Hematopoietic multipotent progenitor cell (in vitro differentiated cells): ENCODE measurements at regions not wholly inside any gene's neighbourhood (a gene's known extent, or its start where the extent isn't known, plus 50 kb on each side); places are given as distances from the start of the nearest gene placed in this dataset.

Source experiments
- DNase-seq, 3 donors: peaks; one replicate each; pipeline ENCODE4 v3.0.0-alpha.2; 2011 to 2015; ENCODE audit warnings: low read depth in 2 of 3, low spot score in 2 of 3

- no peak for DNase-seq
These were observed 463.3 kb upstream of the DMAC1 start for GRCh38 chr9:8262625-8263622.

- DNase-seq: peak in 1 of 3 donors; percentile 3
These were observed 462.2 kb upstream of the DMAC1 start for GRCh38 chr9:8261737-8262136.

GRCh38 chr9:8259028-8259427 is 459.4 kb upstream of the DMAC1 start:
- no peak for DNase-seq

GRCh38 chr9:8256880-8257279 is 457.3 kb upstream of the DMAC1 start:
- no peak for DNase-seq

- no peak for DNase-seq
These were observed 456.3 kb upstream of the DMAC1 start for GRCh38 chr9:8255850-8256249.

GRCh38 chr9:8254541-8254940 is 455.0 kb upstream of the DMAC1 start:
- DNase-seq: no peak

GRCh38 chr9:8252445-8252844 is 452.9 kb upstream of the DMAC1 start:
- DNase-seq: no peak

GRCh38 chr9:8251566-8251965 is 452.0 kb upstream of the DMAC1 start:
- DNase-seq: no peak

GRCh38 chr9:8244505-8245092 is 445.0 kb upstream of the DMAC1 start:
- no peak for DNase-seq

- DNase-seq: no peak
These were observed 441.6 kb upstream of the DMAC1 start for GRCh38 chr9:8241201-8241600.

- no peak for DNase-seq
These were observed 437.5 kb upstream of the DMAC1 start for GRCh38 chr9:8237096-8237495.

- DNase-seq: no peak
These were observed 435.9 kb upstream of the DMAC1 start for GRCh38 chr9:8235489-8235888.

- no peak for DNase-seq
These were observed 434.7 kb upstream of the DMAC1 start for GRCh38 chr9:8234316-8234715.

GRCh38 chr9:8232726-8233125 is 433.1 kb upstream of the DMAC1 start:
- DNase-seq: no peak

GRCh38 chr9:8229226-8229625 is 429.6 kb upstream of the DMAC1 start:
- no peak for DNase-seq

- DNase-seq: no peak
These were observed 424.8 kb upstream of the DMAC1 start for GRCh38 chr9:8224381-8224801.

- DNase-seq: no peak
These were observed 424.3 kb upstream of the DMAC1 start for GRCh38 chr9:8223861-8224260.

- no peak for DNase-seq
These were observed 421.9 kb upstream of the DMAC1 start for GRCh38 chr9:8221462-8221861.

GRCh38 chr9:8208465-8208864 is 408.9 kb upstream of the DMAC1 start:
- DNase-seq: no peak

- peak in 2 of 3 donors; percentile 16 to 66 for DNase-seq
These were observed 408.0 kb upstream of the DMAC1 start for GRCh38 chr9:8207596-8207995.

- DNase-seq: peak in 1 of 3 donors; percentile 15
These were observed 407.1 kb upstream of the DMAC1 start for GRCh38 chr9:8206720-8207119.

- peak in 2 of 3 donors; percentile 24 to 65 for DNase-seq
These were observed 406.0 kb upstream of the DMAC1 start for GRCh38 chr9:8205576-8205975.
